A673 (cell line): ENCODE measurements at regions not wholly inside any gene's neighbourhood (a gene's known extent, or its start where the extent isn't known, plus 50 kb on each side); places are given as distances from the start of the nearest gene placed in this dataset.

ENCODE experiments used
- CTCF ChIP-seq: fragments of 300-800, 200-600 bp; sonication (generic); conservative IDR thresholded peaks from 2 replicates; pipeline ENCODE4 v1.5.1; 2017; ENCODE audit warnings: low read depth, mild to moderate bottlenecking, antibody characterized with exemption, low read length, moderate library complexity, mixed read lengths
- EZH2 ChIP-seq: fragments of 200-600 bp; sonication (generic); IDR thresholded peaks from 2 replicates; pipeline ENCODE4 v1.6.1; 2017; ENCODE audit warnings: borderline replicate concordance, low read depth, mild to moderate bottlenecking, mixed read lengths, antibody characterized with exemption, low read length; ENCODE audit not compliant: poor library complexity, severe bottlenecking

- no peak for TF ChIP-seq CTCF
- TF ChIP-seq EZH2: no peak
Observed at GRCh38 chr17:31757097-31757496, 101.9 kb downstream of the COPRS start.
